ES-I3 (cell line): ENCODE measurements at regions not wholly inside any gene's neighbourhood (a gene's known extent, or its start where the extent isn't known, plus 50 kb on each side); places are given as distances from the start of the nearest gene placed in this dataset.

Experiments
- H3K36me3 ChIP-seq: 2 replicates; pipeline ENCODE4 v1.6.1; 2013; ENCODE audit warnings: mild to moderate bottlenecking, low read length, control low read depth, moderate library complexity; ENCODE audit not compliant: insufficient read depth
- H3K4me1 ChIP-seq: 2 replicates; pipeline ENCODE4 v1.6.1; 2013; ENCODE audit warnings: mild to moderate bottlenecking, control low read depth, low read length; ENCODE audit not compliant: insufficient read depth
- H3K9ac ChIP-seq: 2 replicates; pipeline ENCODE4 v1.6.1; 2013; ENCODE audit warnings: low read depth, mild to moderate bottlenecking, low read length, moderate library complexity
- H3K9me3 ChIP-seq: 2 replicates; pipeline ENCODE4 v1.6.1; 2013; ENCODE audit warnings: mild to moderate bottlenecking, low read length, moderate library complexity; ENCODE audit not compliant: control insufficient read depth, insufficient read depth

- Histone ChIP-seq H3K9me3 (no peaks in the 10 kb centered on the region), H3K36me3 (no peaks in the 10 kb centered on the region), H3K4me1 (no peaks in the 10 kb centered on the region), H3K9ac (no peak overlapping the region)
Observed at GRCh38 chr4:136554033-136554432, 978.3 kb downstream of the PCDH18 start.

- Histone ChIP-seq H3K9ac (no peak overlapping the region), H3K36me3 (no peaks in the 10 kb centered on the region), H3K4me1 (no peaks in the 10 kb centered on the region), H3K9me3 (no peaks in the 10 kb centered on the region)
Observed at GRCh38 chr4:136551753-136552152, 980.5 kb downstream of the PCDH18 start.

GRCh38 chr4:136540747-136541146 lies 991.5 kb downstream of the PCDH18 start:
- Histone ChIP-seq H3K36me3 (no peaks in the 10 kb centered on the region), H3K4me1 (0 out of 2 replicates have a peak, but pooled peaks cover 5% of the 10 kb centered on the region), H3K9ac (no peak overlapping the region), H3K9me3 (no peaks in the 10 kb centered on the region)

- Histone ChIP-seq H3K9me3 (no peaks in the 10 kb centered on the region; the same call in 1 of the 2 replicates), H3K4me1 (no peaks in the 10 kb centered on the region), H3K36me3 (no peaks in the 10 kb centered on the region), H3K9ac (no peak overlapping the region)
Observed at GRCh38 chr4:136528131-136528530, 1004.2 kb downstream of the PCDH18 start.

GRCh38 chr4:136526517-136526916 lies 1005.8 kb downstream of the PCDH18 start:
- H3K36me3 ChIP-seq, result no peaks in the 10 kb centered on the region
- H3K9me3 ChIP-seq, result no peaks in the 10 kb centered on the region; the same call in 1 of the 2 replicates
- no peak overlapping the region for H3K9ac ChIP-seq
- H3K4me1 ChIP-seq, result no peaks in the 10 kb centered on the region

GRCh38 chr4:136524039-136524438 lies 1008.3 kb downstream of the PCDH18 start:
- Histone ChIP-seq H3K36me3 (no peaks in the 10 kb centered on the region), H3K9ac (no peak overlapping the region), H3K4me1 (no peaks in the 10 kb centered on the region), H3K9me3 (peaks cover 20% of the 10 kb centered on the region)

- peaks cover 23% of the 10 kb centered on the region for H3K9me3 ChIP-seq
- H3K4me1 ChIP-seq, result peaks cover 3% of the 10 kb centered on the region; the same call in 1 of the 2 replicates
- H3K36me3 ChIP-seq, result no peaks in the 10 kb centered on the region
- no peak overlapping the region for H3K9ac ChIP-seq
Observed at GRCh38 chr4:136516371-136516770, 1015.9 kb downstream of the PCDH18 start.

- Histone ChIP-seq H3K9ac (no peak overlapping the region), H3K4me1 (peaks cover 7% of the 10 kb centered on the region; the same call in 1 of the 2 replicates), H3K36me3 (no peaks in the 10 kb centered on the region), H3K9me3 (no peaks in the 10 kb centered on the region)
Observed at GRCh38 chr4:136505020-136505419, 1027.3 kb downstream of the PCDH18 start.

- no peak overlapping the region for H3K9ac ChIP-seq
- no peaks in the 10 kb centered on the region for H3K4me1 ChIP-seq
- H3K36me3 ChIP-seq, result no peaks in the 10 kb centered on the region
- H3K9me3 ChIP-seq, result no peaks in the 10 kb centered on the region
Observed at GRCh38 chr4:136495851-136496250, 1036.4 kb downstream of the PCDH18 start.

- H3K9ac ChIP-seq, result no peak overlapping the region
- no peaks in the 10 kb centered on the region for H3K4me1 ChIP-seq
- no peaks in the 10 kb centered on the region for H3K36me3 ChIP-seq
- H3K9me3 ChIP-seq, result no peaks in the 10 kb centered on the region
Observed at GRCh38 chr4:136495076-136495475, 1037.2 kb downstream of the PCDH18 start.

GRCh38 chr4:136489101-136489500 lies 1043.2 kb downstream of the PCDH18 start:
- no peaks in the 10 kb centered on the region for H3K36me3 ChIP-seq
- H3K9me3 ChIP-seq, result 0 out of 2 replicates have a peak, but pooled peaks cover 3% of the 10 kb centered on the region
- no peaks in the 10 kb centered on the region for H3K4me1 ChIP-seq
- H3K9ac ChIP-seq, result no peak overlapping the region

- Histone ChIP-seq H3K36me3 (no peaks in the 10 kb centered on the region), H3K9me3 (0 out of 2 replicates have a peak, but pooled peaks cover 3% of the 10 kb centered on the region), H3K4me1 (no peaks in the 10 kb centered on the region), H3K9ac (no peak overlapping the region)
Observed at GRCh38 chr4:136484996-136485395, 1047.3 kb downstream of the PCDH18 start.

- no peaks in the 10 kb centered on the region for H3K4me1 ChIP-seq
- H3K9ac ChIP-seq, result no peak overlapping the region
- no peaks in the 10 kb centered on the region for H3K36me3 ChIP-seq
Observed at GRCh38 chr4:136476753-136477152, 1055.5 kb downstream of the PCDH18 start.

GRCh38 chr4:136471051-136471450 lies 1061.2 kb downstream of the PCDH18 start:
- Histone ChIP-seq H3K9me3 (no peaks in the 10 kb centered on the region), H3K4me1 (no peaks in the 10 kb centered on the region), H3K9ac (no peak overlapping the region), H3K36me3 (no peaks in the 10 kb centered on the region)

More at GRCh38 chr4:136476753-136477152, 1055.5 kb downstream of the PCDH18 start:
- H3K9me3 ChIP-seq, result no peaks in the 10 kb centered on the region

GRCh38 chr4:136465691-136466090 lies 1066.6 kb downstream of the PCDH18 start:
- no peaks in the 10 kb centered on the region for H3K4me1 ChIP-seq
- H3K36me3 ChIP-seq, result no peaks in the 10 kb centered on the region
- no peaks in the 10 kb centered on the region for H3K9me3 ChIP-seq
- no peak overlapping the region for H3K9ac ChIP-seq

- Histone ChIP-seq H3K4me1 (no peaks in the 10 kb centered on the region), H3K36me3 (no peaks in the 10 kb centered on the region), H3K9me3 (no peaks in the 10 kb centered on the region), H3K9ac (no peak overlapping the region)
Observed at GRCh38 chr4:136463941-136464340, 1068.4 kb downstream of the PCDH18 start.
